ENCODE measurements at regions not wholly inside any gene's neighbourhood (a gene's known extent, or its start where the extent isn't known, plus 50 kb on each side); places are given as distances from the start of the nearest gene placed in this dataset.

- Histone ChIP-seq H3K9me2 (ENCODE audit: insufficient read depth) (no peaks in the 10 kb centered on the region), H4K20me1 (ENCODE audit: insufficient read depth) (no peaks in the 10 kb centered on the region), H3K9ac (ENCODE audit: low read length) (peak overlapping the region; percentile 89), H3K9me3 (ENCODE audit: control insufficient read depth in 1 of 2, insufficient read depth in 1 of 2, low read depth in 1 of 2, low read length in 2 of 2) (no peaks in the 10 kb centered on the region), H3K79me2 (ENCODE audit: insufficient read depth, low read length) (peaks cover 9% of the 10 kb centered on the region), H3K4me1 (ENCODE audit: control insufficient read depth in 1 of 2, insufficient read depth in 2 of 2, low read length in 2 of 2) (peaks cover 92 to 99% of the 10 kb centered on the region in 2 experiments), H3K4me3 (replicated peaks in 1 of 2; ENCODE audit: low read depth in 1 of 2, low read length in 2 of 2) (peak overlapping the region; percentile 38 to 56), H3K27me3 (ENCODE audit: insufficient read depth, low read length) (no peaks in the 10 kb centered on the region), H3K36me3 (ENCODE audit: control insufficient read depth in 1 of 2, insufficient read depth in 2 of 2, low read length in 2 of 2) (no peaks in the 10 kb centered on the region), H2AFZ (ENCODE audit: low read depth, low read length, poor library complexity, severe bottlenecking) (no peak overlapping the region), H3K4me2 (ENCODE audit: low read length) (peak overlapping the region; percentile 92), H3K27ac (ENCODE audit: low read depth, low read length) (peak overlapping the region; percentile 100)
- intact Hi-C loops (cut with micrococcal nuclease), result loop anchor here (2.0 kb wide), 1 partner anchor 69 kb away; no protein-coding TSS in a partner anchor
- TF ChIP-seq POLR2AphosphoS5 (IDR thresholded peaks at IDR 0.05; ENCODE audit: low read depth, low read length) (peak; percentile 67), ZBTB33 (IDR thresholded peaks at IDR 0.05; ENCODE audit: extremely low read depth, insufficient replicate concordance, low read length) (no peak)
- ChIA-PET RAD21 (ENCODE audit: low non-redundant PET in 1 of 2, low total read pairs in 2 of 2, uncharacterized antibody in 2 of 2, unreplicated experiment in 2 of 2) (interaction anchor here (0.6 to 1.4 kb wide), 3 partner anchors 15 to 309 kb away, joined by 4 to 9 read pairs (median 5); no protein-coding TSS in a partner anchor), POLR2A (interaction anchor here (0.6 to 4.2 kb wide), 10 partner anchors 10 to 147 kb away, joined by 3 to 30 read pairs (median 6); no protein-coding TSS in a partner anchor), CTCF (interaction anchor here (0.7 kb wide), 1 partner anchor 350 kb away, joined by 3 read pairs; no protein-coding TSS in a partner anchor)
- BruUV-seq (replicated peaks), result TSS peak; percentile 40
- no peak for DNase-seq (ENCODE audit: low read depth, low spot score)
- ATAC-seq, result peak; percentile 5
Measured at GRCh38 chr9:129481810-129482511, 138.9 kb downstream of the C9orf50 start.

GRCh38 chr9:129481424-129481809 lies 139.5 kb downstream of the C9orf50 start:
- peaks cover 9% of the 10 kb centered on the region for H3K79me2 ChIP-seq (ENCODE audit: insufficient read depth, low read length)
- no peaks in the 10 kb centered on the region for H3K36me3 ChIP-seq (ENCODE audit: control insufficient read depth in 1 of 2, insufficient read depth in 2 of 2, low read length in 2 of 2)
- DNase-seq (ENCODE audit: low read depth, low spot score) (no peak), ATAC-seq (no peak)
- peaks cover 92 to 99% of the 10 kb centered on the region in 2 experiments for H3K4me1 ChIP-seq (ENCODE audit: control insufficient read depth in 1 of 2, insufficient read depth in 2 of 2, low read length in 2 of 2)
- ChIA-PET POLR2A (interaction anchor here (1.4 to 4.2 kb wide), 5 partner anchors 15 to 343 kb away, joined by 3 to 30 read pairs (median 4); no protein-coding TSS in a partner anchor), RAD21 (ENCODE audit: low non-redundant PET in 1 of 2, low total read pairs in 2 of 2, uncharacterized antibody in 2 of 2, unreplicated experiment in 2 of 2) (interaction anchor here (1.3 to 1.4 kb wide), 2 partner anchors 15 kb away, joined by 4 to 5 read pairs; no protein-coding TSS in a partner anchor), CTCF (no interaction called here)
- H3K4me2 ChIP-seq (ENCODE audit: low read length), result peak overlapping the region; percentile 92
- H3K9ac ChIP-seq (ENCODE audit: low read length), result peak overlapping the region; percentile 89
- no peak overlapping the region for H2AFZ ChIP-seq (ENCODE audit: low read depth, low read length, poor library complexity, severe bottlenecking)
- no peaks in the 10 kb centered on the region for H4K20me1 ChIP-seq (ENCODE audit: insufficient read depth)
- no peak overlapping the region; a peak in 1 of 4 replicates for H3K4me3 ChIP-seq (replicated peaks in 1 of 2; ENCODE audit: low read depth in 1 of 2, low read length in 2 of 2)
- peak overlapping the region; percentile 100 for H3K27ac ChIP-seq (ENCODE audit: low read depth, low read length)
- no peaks in the 10 kb centered on the region for H3K9me3 ChIP-seq (ENCODE audit: control insufficient read depth in 1 of 2, insufficient read depth in 1 of 2, low read depth in 1 of 2, low read length in 2 of 2)
- no peaks in the 10 kb centered on the region for H3K9me2 ChIP-seq (ENCODE audit: insufficient read depth)
- no peaks in the 10 kb centered on the region for H3K27me3 ChIP-seq (ENCODE audit: insufficient read depth, low read length)
- no TSS peak for BruUV-seq (replicated peaks)
- intact Hi-C loops (cut with micrococcal nuclease), result no loop called here
- TF ChIP-seq SRF (IDR thresholded peaks at IDR 0.05; ENCODE audit: low read depth), result no peak
- TF ChIP-seq ZFX (IDR thresholded peaks at IDR 0.05), result no peak
- TF ChIP-seq REST (IDR thresholded peaks at IDR 0.05; ENCODE audit: low read depth), result no peak
- no peak for TF ChIP-seq SP1 (IDR thresholded peaks at IDR 0.05; ENCODE audit: low read depth)
- no peak for TF ChIP-seq CTCF (IDR thresholded peaks at IDR 0.05 in 2 of 3, conservative IDR thresholded peaks at IDR 0.05 in 1 of 3; ENCODE audit: borderline replicate concordance in 1 of 3, insufficient read depth in 1 of 3, low read depth in 2 of 3, low read length in 2 of 3)
- no peak for TF ChIP-seq MAX (IDR thresholded peaks at IDR 0.05)
